WTC11 (cell line): ENCODE measurements at regions not wholly inside any gene's neighbourhood (a gene's known extent, or its start where the extent isn't known, plus 50 kb on each side); places are given as distances from the start of the nearest gene placed in this dataset.

Source experiments
- ATAC-seq: fragments of 200-7000 bp; cut with Tn5 transposase; 2 replicates; pipeline ENCODE4 v1.10.0; 2021; ENCODE audit warnings: mild to moderate bottlenecking, moderate library complexity
- CTCF ChIA-PET: fragments of 300-600 bp; sonication (Branson Sonifier 250); formaldehyde crosslinking; loops from one replicate; lab custom pipeline; 2021; ENCODE audit warnings: antibody characterized with exemption; lab: Charles Lee
- POLR2A ChIA-PET: fragments of 350-600 bp; sonication (Branson Sonifier 250); formaldehyde crosslinking; loops from one replicate; lab custom pipeline; 2021; ENCODE audit warnings: antibody characterized with exemption; lab: Charles Lee
- DNase-seq: peaks from one replicate; pipeline ENCODE4 v3.0.0; 2021; ENCODE audit warnings: low spot score
- H3K27ac Mint-ChIP-seq: 2 replicates; pipeline ENCODE4 v1.8.0; 2021; ENCODE audit warnings: mixed read lengths
- H3K27me3 Mint-ChIP-seq: 2 replicates; pipeline ENCODE4 v1.8.0; 2021; ENCODE audit warnings: low read depth, mild to moderate bottlenecking, moderate library complexity, mixed read lengths
- H3K36me3 Mint-ChIP-seq: 2 replicates; pipeline ENCODE4 v1.8.0; 2021; ENCODE audit warnings: mixed read lengths
- H3K4me1 Mint-ChIP-seq: 2 replicates; pipeline ENCODE4 v1.8.0; 2022; ENCODE audit warnings: mixed read lengths
- H3K4me3 Mint-ChIP-seq: 2 replicates; pipeline ENCODE4 v1.8.0; 2021; ENCODE audit warnings: mild to moderate bottlenecking, moderate library complexity, mixed read lengths
- H3K9me3 Mint-ChIP-seq: 2 replicates; pipeline ENCODE4 v1.8.0; 2021; ENCODE audit warnings: mixed read lengths
- ATF6 ChIP-seq: sonication (generic); formaldehyde crosslinking; IDR thresholded peaks from 2 replicates; pipeline ENCODE4 v1.8.1; 2023; ENCODE audit warnings: mild to moderate bottlenecking, missing genetic modification reagents
- CDX4 ChIP-seq: fragments of 250-450 bp; sonication (Bioruptor Pico); IDR thresholded peaks from 2 replicates; pipeline ENCODE4 v1.9.0; 2021; ENCODE audit warnings: moderate library complexity, mild to moderate bottlenecking, inconsistent platforms, borderline replicate concordance
- FOXP4 ChIP-seq: sonication (generic); formaldehyde crosslinking; IDR thresholded peaks from 2 replicates; pipeline ENCODE4 v1.8.0; 2022; ENCODE audit warnings: mild to moderate bottlenecking, missing genetic modification reagents
- JUN ChIP-seq: sonication (generic); formaldehyde crosslinking; IDR thresholded peaks from 2 replicates; pipeline ENCODE4 v1.8.0; 2023; ENCODE audit warnings: mild to moderate bottlenecking, missing genetic modification reagents
- PRDM15 ChIP-seq: sonication (generic); formaldehyde crosslinking; IDR thresholded peaks from 2 replicates; pipeline ENCODE4 v1.8.0; 2022; ENCODE audit warnings: missing genetic modification reagents
- RORB ChIP-seq: fragments of 250-450 bp; sonication (Bioruptor Pico); IDR thresholded peaks from 2 replicates; pipeline ENCODE4 v1.9.0; 2021; ENCODE audit warnings: mild to moderate bottlenecking
- TCF7 ChIP-seq: sonication (generic); formaldehyde crosslinking; IDR thresholded peaks from 2 replicates; pipeline ENCODE4 v1.8.0; 2022; ENCODE audit warnings: mild to moderate bottlenecking, low read depth, missing genetic modification reagents, moderate library complexity
- TEAD4 ChIP-seq: sonication (generic); formaldehyde crosslinking; IDR thresholded peaks from 2 replicates; pipeline ENCODE4 v1.8.0; 2022; ENCODE audit warnings: mild to moderate bottlenecking, missing genetic modification reagents
- TP53 ChIP-seq: sonication (generic); formaldehyde crosslinking; IDR thresholded peaks from 2 replicates; pipeline ENCODE4 v1.8.1; 2023; ENCODE audit warnings: mild to moderate bottlenecking, missing genetic modification reagents
- ZNF121 ChIP-seq: sonication (generic); formaldehyde crosslinking; IDR thresholded peaks from 2 replicates; pipeline ENCODE4 v1.8.0; 2023; ENCODE audit warnings: missing genetic modification reagents
- ZNF138 ChIP-seq: sonication (generic); formaldehyde crosslinking; conservative IDR thresholded peaks from 2 replicates; pipeline ENCODE4 v1.8.1; 2022; ENCODE audit warnings: mild to moderate bottlenecking, moderate library complexity, missing genetic modification reagents
- ZNF263 ChIP-seq: sonication (generic); formaldehyde crosslinking; IDR thresholded peaks from 2 replicates; pipeline ENCODE4 v1.8.1; 2022; ENCODE audit warnings: low read depth, mild to moderate bottlenecking, moderate library complexity, missing genetic modification reagents
- ZNF512 ChIP-seq: sonication (generic); formaldehyde crosslinking; IDR thresholded peaks from 2 replicates; pipeline ENCODE4 v1.8.1; 2022; ENCODE audit warnings: missing genetic modification reagents, borderline replicate concordance
- ZSCAN18 ChIP-seq: fragments of 250-450 bp; sonication (Bioruptor Pico); IDR thresholded peaks from 2 replicates; pipeline ENCODE4 v2.1.2; 2022; ENCODE audit warnings: mild to moderate bottlenecking, moderate library complexity
- TF ChIP-seq, protein P1 (sequence below): sonication (generic); formaldehyde crosslinking; IDR thresholded peaks from 2 replicates; pipeline ENCODE4 v1.8.1; 2022; ENCODE audit warnings: low read depth, mild to moderate bottlenecking, moderate library complexity, missing genetic modification reagents, borderline replicate concordance
- TF ChIP-seq, protein P2 (sequence below): sonication (generic); formaldehyde crosslinking; IDR thresholded peaks from 2 replicates; pipeline ENCODE4 v1.8.1; 2023; ENCODE audit warnings: mild to moderate bottlenecking, missing genetic modification reagents, moderate library complexity
- TF ChIP-seq, protein P3 (sequence below): sonication (generic); formaldehyde crosslinking; conservative IDR thresholded peaks from 2 replicates; pipeline ENCODE4 v1.8.1; 2023; ENCODE audit warnings: mild to moderate bottlenecking, low read depth, missing genetic modification reagents, moderate library complexity
- TF ChIP-seq, protein P4 (sequence below): fragments of 250-450 bp; sonication (Bioruptor Pico); conservative IDR thresholded peaks from 2 replicates; pipeline ENCODE4 v1.9.0; 2021; ENCODE audit warnings: mild to moderate bottlenecking

DNA sequence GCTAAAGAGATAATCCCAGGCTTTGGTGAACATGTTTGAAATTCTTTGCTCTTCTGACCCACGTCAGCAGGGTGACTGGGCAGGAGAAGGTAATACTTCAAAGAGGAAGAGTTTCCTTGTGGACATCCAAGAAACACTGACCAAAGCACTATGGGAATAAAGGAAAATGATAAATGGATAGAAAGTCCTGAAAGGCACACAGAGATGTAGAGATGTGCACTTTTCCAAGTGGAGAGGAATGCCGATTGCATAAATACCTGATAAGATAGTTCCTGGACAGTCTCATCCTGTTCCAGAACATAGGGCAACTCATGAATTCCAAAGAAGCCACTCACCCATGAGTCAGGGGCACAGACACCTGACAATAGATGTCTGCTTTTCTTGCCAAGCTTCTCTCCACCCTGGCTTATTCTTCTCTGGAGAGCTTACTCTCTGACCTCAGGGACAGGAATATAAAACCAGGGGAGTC lies 191.3 kb upstream of the FOXA2 start:
- POLR2A ChIA-PET: no interaction called here
- no peak for ATAC-seq
- Mint-ChIP-seq H3K4me3 (no peak overlapping the region), H3K9me3 (peaks cover 21% of the 10 kb centered on the region), H3K36me3 (no peaks in the 10 kb centered on the region), H3K27me3 (no peaks in the 10 kb centered on the region; the same call in 1 of the 2 replicates), H3K4me1 (0 out of 2 replicates have a peak, but pooled peaks cover 2% of the 10 kb centered on the region), H3K27ac (no peak overlapping the region)
- CTCF ChIA-PET: no interaction called here
- TF ChIP-seq TCF7 (CRISPR knock-in tag): no peak
- TF ChIP-seq, protein P1, sequence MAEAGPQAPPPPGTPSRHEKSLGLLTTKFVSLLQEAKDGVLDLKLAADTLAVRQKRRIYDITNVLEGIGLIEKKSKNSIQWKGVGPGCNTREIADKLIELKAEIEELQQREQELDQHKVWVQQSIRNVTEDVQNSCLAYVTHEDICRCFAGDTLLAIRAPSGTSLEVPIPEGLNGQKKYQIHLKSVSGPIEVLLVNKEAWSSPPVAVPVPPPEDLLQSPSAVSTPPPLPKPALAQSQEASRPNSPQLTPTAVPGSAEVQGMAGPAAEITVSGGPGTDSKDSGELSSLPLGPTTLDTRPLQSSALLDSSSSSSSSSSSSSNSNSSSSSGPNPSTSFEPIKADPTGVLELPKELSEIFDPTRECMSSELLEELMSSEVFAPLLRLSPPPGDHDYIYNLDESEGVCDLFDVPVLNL (CRISPR knock-in tag): no peak
- no peak for TF ChIP-seq JUN
- TF ChIP-seq, protein P2, sequence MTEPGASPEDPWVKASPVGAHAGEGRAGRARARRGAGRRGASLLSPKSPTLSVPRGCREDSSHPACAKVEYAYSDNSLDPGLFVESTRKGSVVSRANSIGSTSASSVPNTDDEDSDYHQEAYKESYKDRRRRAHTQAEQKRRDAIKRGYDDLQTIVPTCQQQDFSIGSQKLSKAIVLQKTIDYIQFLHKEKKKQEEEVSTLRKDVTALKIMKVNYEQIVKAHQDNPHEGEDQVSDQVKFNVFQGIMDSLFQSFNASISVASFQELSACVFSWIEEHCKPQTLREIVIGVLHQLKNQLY (CRISPR knock-in tag): no peak
- TF ChIP-seq CDX4 (CRISPR knock-in tag): no peak
- no peak for TF ChIP-seq ZNF512
- no peak for TF ChIP-seq ATF6
- no peak for TF ChIP-seq PRDM15 (CRISPR knock-in tag)
- TF ChIP-seq ZNF263: no peak
- TF ChIP-seq ZNF121 (CRISPR knock-in tag): no peak
- TF ChIP-seq RORB (CRISPR knock-in tag): no peak
- TF ChIP-seq TEAD4 (CRISPR knock-in tag): no peak
- no peak for TF ChIP-seq ZNF138 (CRISPR knock-in tag)
- no peak for TF ChIP-seq FOXP4
- TF ChIP-seq ZSCAN18 (CRISPR knock-in tag): no peak
- TF ChIP-seq TP53: no peak
- TF ChIP-seq, protein P3, sequence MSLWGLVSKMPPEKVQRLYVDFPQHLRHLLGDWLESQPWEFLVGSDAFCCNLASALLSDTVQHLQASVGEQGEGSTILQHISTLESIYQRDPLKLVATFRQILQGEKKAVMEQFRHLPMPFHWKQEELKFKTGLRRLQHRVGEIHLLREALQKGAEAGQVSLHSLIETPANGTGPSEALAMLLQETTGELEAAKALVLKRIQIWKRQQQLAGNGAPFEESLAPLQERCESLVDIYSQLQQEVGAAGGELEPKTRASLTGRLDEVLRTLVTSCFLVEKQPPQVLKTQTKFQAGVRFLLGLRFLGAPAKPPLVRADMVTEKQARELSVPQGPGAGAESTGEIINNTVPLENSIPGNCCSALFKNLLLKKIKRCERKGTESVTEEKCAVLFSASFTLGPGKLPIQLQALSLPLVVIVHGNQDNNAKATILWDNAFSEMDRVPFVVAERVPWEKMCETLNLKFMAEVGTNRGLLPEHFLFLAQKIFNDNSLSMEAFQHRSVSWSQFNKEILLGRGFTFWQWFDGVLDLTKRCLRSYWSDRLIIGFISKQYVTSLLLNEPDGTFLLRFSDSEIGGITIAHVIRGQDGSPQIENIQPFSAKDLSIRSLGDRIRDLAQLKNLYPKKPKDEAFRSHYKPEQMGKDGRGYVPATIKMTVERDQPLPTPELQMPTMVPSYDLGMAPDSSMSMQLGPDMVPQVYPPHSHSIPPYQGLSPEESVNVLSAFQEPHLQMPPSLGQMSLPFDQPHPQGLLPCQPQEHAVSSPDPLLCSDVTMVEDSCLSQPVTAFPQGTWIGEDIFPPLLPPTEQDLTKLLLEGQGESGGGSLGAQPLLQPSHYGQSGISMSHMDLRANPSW (CRISPR knock-in tag): no peak
- TF ChIP-seq, protein P4, sequence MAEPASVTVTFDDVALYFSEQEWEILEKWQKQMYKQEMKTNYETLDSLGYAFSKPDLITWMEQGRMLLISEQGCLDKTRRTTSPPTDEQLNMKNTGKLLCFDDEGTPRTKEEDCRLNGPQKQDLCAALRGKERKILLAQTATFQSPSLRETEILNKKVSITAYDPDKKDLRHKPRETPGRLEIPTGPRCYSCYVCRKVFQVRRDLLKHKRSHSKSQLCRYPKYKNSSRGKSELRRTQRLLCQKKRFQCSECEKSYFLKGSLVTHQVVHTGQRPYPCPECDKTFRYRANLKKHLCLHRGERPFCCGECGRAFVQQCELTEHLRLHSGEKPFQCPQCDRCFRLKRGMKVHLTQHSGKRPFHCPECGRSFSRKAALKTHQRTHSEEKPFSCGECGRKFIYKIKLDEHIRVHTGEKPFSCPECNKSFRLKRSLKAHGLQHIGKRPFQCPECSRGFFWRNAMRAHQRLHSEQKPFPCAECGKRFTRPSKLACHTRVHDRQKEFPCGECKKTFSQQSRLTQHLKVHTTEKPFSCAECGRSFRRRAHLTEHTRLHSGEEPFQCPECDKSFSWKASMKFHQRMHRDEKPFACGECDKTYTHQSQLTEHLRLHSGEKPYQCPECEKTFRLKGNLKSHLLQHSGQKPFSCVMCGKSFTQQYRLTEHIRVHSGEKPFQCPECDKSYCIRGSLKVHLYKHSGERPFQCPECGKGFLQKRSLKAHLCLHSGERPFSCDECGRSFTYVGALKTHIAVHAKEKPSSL (CRISPR knock-in tag): no peak
- DNase-seq: no peak
